Activated CD4-positive, alpha-beta T cell treated with anti-CD3 and anti-CD28 coated beads for 24 hours (primary cell): ENCODE measurements at regions not wholly inside any gene's neighbourhood (a gene's known extent, or its start where the extent isn't known, plus 50 kb on each side); places are given as distances from the start of the nearest gene placed in this dataset.

Experiments used
- DNase-seq, 2 donors: peaks; one replicate each; pipeline ENCODE4 v3.0.0-alpha.2; 2020; ENCODE audit warnings: low read depth in 2 of 2

- no peak for DNase-seq
Measured at GRCh38 chr4:184528713-184529112, 54.4 kb upstream of the IRF2 start.

GRCh38 chr4:184528051-184528450, 53.7 kb upstream of the IRF2 start:
- no peak for DNase-seq

- DNase-seq, result no peak
Measured at GRCh38 chr4:184526228-184526627, 51.9 kb upstream of the IRF2 start.
